ENCODE measurements at regions not wholly inside any gene's neighbourhood (a gene's known extent, or its start where the extent isn't known, plus 50 kb on each side); places are given as distances from the start of the nearest gene placed in this dataset.

- TF ChIP-seq CTCF (conservative IDR thresholded peaks at IDR 0.05; ENCODE audit: low read depth, low read length): no peak
- no peak for TF ChIP-seq CEBPB (IDR thresholded peaks at IDR 0.05; ENCODE audit: low read depth, low read length)
Measured at GRCh38 chr4:11337287-11337686, 91.4 kb downstream of the HS3ST1 start.

Data from IMR-90 (cell line).